Ishikawa (cell line): ENCODE measurements at regions not wholly inside any gene's neighbourhood (a gene's known extent, or its start where the extent isn't known, plus 50 kb on each side); places are given as distances from the start of the nearest gene placed in this dataset.

Source experiments
- CEBPB ChIP-seq: IDR thresholded peaks from 2 replicates; pipeline ENCODE4 v1.6.1; 2012
- CREB1 ChIP-seq: IDR thresholded peaks from 2 replicates; pipeline ENCODE4 v1.6.1; 2012; ENCODE audit warnings: low read depth
- EGR1 ChIP-seq: IDR thresholded peaks from 2 replicates; pipeline ENCODE4 v1.6.1; 2012
- EP300 ChIP-seq: IDR thresholded peaks from 2 replicates; pipeline ENCODE4 v1.6.1; 2012; ENCODE audit warnings: borderline replicate concordance
- MAX ChIP-seq: IDR thresholded peaks from 2 replicates; pipeline ENCODE4 v1.6.1; 2012
- NFIC ChIP-seq: IDR thresholded peaks from 2 replicates; pipeline ENCODE4 v1.6.1; 2012
- REST ChIP-seq: IDR thresholded peaks from 2 replicates; pipeline ENCODE4 v1.6.1; 2012; ENCODE audit warnings: low read depth, mild to moderate bottlenecking
- TEAD4 ChIP-seq: IDR thresholded peaks from 2 replicates; pipeline ENCODE4 v1.6.1; 2012
- YY1 ChIP-seq: IDR thresholded peaks from 2 replicates; pipeline ENCODE4 v1.6.1; 2012; ENCODE audit warnings: low read depth

- TF ChIP-seq REST (no peak), CREB1 (no peak), EGR1 (no peak), YY1 (no peak), CEBPB (no peak), NFIC (no peak), TEAD4 (no peak), MAX (no peak), EP300 (no peak)
Observed at GRCh38 chr2:56718413-56718812, 534.6 kb downstream of the CCDC85A start.
